HG03159 (cell line): ENCODE measurements at regions not wholly inside any gene's neighbourhood (a gene's known extent, or its start where the extent isn't known, plus 50 kb on each side); places are given as distances from the start of the nearest gene placed in this dataset.

Source experiments
- ATAC-seq: cut with Tn5 transposase; IDR thresholded peaks from one replicate; pipeline ENCODE4 v1.9.1; 2021; ENCODE audit warnings: mild to moderate bottlenecking, moderate library complexity; ENCODE audit not compliant: unreplicated experiment

DNA sequence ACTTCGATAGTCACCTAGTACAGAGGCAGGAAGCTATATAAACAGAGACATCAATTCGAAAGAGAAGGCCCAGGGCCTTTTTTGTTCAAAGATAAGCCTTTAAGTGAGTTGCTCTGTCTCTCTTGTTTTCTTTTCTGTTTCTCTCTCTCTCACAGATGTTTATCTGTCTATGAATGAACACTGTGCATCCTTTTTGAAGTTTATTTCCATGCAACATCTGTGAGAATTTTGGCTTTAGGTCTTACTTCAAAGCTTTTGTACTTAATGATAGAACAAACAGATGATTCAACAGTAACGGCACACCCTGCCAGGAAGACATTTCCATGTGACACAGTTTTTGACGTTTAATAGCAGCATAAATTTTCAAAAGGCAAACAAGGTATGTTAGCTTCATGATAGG is 1413.1 kb upstream of the CDH6 start:
- ATAC-seq, result no peak

DNA sequence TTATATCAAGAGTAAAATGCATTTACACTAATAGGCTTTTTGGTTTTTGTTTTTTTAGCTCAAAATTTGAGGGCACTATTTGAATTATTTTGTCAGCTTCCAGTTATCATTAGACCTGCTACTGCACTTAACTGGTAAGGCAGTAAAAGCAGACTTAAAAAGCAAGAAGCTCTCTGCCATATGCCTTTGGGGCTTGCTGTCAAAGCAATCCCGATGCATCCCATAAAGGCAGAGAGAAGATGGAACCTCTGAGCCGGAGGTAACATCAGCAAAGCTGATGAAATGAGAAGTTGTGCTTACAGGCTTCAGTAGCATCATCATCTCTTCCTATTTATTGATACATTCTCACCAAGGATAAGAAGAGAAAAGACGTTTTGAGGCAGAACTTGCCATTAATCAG is 1414.3 kb upstream of the CDH6 start:
- no peak for ATAC-seq

DNA sequence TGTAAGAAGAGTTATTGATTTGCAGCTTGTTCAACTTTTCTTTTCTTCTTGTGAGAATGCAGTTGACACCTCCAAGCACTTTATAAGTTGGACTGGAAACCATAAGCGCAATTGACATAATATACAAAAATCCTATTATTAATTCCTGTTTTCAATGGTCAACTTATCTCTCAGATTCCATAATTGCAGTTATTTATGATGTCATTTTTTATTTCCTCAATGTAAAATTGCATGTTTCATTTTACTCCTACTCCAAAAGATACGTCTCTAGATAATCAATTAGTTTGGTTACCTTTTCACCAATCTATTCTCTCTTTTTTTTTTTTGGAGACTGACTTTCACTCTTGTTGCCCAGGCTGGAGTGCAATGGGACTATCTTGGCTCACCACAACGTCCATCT is 1416.1 kb upstream of the CDH6 start:
- no peak for ATAC-seq

DNA sequence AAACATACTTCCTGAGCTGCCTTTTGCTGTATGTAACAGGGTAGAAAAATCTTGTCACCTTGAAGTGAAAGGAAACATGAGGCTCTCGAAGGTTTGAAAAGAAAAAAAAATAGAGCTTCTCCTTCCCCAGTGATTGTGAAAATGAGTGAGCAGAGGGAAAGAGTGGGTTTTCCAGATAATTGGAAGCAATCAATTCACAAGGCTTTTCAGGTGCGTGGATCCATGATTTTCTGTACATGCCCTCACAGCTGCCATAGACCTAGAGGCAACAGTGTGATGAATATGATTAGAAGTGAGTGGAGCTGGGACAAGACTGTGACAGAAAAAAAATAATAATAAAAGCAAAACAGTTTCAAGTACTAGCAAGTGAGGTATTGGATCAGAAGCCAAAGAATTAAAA is 1422.5 kb upstream of the CDH6 start:
- ATAC-seq, result no peak

DNA sequence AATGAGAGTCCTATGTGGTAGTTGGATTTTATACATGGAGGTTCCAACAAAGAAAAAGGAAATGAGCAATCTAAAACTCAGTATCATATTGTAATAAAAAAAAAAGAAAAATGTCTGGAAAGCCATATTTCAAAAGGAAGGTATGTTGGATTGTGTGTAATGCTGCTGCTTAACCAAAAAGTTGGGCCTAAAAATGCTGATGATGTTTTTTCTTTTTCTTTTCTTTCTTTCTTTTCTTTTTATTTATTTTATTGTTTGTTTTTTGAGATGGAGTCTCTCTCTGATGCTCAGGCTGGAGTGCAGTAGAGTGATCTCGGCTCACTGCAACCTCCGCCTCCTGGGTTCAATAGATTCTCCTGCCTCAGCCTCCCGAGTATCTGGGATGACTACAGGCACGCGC is 1424.0 kb upstream of the CDH6 start:
- no peak for ATAC-seq

GRCh38 chr5:29758986-29759421 is 1434.5 kb upstream of the CDH6 start:
- no peak for ATAC-seq

DNA sequence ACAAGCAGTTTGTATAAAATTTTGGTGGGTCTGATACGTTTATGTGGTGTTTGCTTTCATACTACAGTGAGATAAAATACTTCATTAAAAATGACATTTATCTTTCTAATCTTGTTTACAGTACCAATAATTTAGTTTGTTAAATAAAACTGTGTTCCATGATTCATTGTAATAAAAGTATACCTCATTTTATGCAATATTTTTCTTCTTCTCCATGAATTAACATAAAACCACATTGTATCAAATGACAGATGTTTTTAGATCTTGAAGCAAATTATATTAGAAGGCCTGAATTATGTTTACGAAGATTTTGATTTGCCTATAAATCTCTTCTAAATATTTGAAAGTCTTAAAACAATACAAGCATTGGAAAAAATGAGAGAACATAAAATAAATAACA is 1443.0 kb upstream of the CDH6 start:
- no peak for ATAC-seq

GRCh38 chr5:29744618-29745017 is 1448.9 kb upstream of the CDH6 start:
- ATAC-seq, result no peak

- no peak for ATAC-seq
These were observed 1472.5 kb upstream of the CDH6 start for GRCh38 chr5:29720954-29721353.

DNA sequence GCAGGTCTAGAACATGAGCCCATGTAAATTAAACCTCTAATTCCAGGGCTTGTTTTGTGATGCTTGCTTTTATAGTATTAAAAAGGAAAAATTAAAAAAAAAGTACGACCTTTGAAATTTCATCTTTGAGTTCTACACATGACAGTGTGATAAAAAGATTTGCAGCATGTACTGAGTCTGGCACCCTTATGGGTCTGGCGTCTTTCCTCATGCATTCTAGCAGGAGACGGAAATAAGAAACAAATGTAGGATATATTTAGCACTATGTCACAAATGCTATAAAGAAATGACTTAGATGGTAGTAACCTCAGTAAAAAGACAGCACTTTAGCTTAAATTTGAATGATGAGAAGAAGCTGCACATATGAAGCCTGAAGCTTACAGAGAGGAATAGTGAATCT is 1474.3 kb upstream of the CDH6 start:
- ATAC-seq, result no peak

GRCh38 chr5:29715167-29715566 is 1478.3 kb upstream of the CDH6 start:
- ATAC-seq, result no peak

DNA sequence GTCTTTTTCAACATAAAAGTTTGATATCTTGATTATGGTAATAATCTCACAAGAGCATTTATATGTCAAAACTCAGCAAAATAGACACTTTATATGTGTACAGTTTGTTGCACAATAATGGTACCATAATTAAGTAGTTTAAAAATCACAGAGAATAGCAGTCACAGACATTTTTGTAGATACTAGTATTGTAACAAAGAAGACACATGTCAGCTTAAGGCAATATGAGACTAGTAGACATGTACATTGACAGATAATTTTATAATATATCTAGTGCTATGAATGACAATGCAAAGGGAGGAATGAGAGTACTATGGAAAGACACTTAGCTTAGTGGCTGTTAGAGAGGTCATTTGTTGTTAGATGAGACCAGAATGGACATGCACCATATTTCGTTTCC is 1490.6 kb upstream of the CDH6 start:
- no peak for ATAC-seq

- no peak for ATAC-seq
These were observed 1491.9 kb upstream of the CDH6 start for GRCh38 chr5:29701600-29701999.

DNA sequence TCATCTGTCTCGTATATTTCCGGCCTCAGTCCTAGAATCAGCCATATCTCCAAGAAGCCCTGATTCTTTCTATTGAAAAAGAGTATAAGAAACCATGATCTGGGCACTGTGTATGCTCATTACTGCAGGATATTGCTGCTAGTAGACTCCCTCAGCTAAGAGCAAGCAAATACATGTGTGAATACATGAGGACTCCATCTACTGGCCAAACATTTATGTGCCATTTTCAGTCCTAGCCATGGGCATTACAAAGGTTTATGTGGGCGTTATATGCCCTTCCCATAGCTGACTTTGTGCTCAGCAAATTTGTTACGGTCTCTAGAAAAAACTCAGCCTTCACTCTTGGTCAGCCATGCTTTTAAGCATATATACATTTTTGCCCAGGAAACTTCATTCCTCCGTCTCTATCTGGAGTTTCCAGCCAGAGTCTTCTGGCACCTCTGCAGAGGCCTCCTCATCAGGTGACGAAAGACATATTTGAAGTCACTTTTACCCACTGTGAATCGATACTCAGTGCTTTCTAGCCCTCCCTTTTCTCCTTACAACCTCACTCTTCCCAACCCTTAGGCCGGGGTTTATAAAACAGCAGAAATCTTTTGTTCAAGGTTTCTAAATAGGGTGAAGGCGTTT is 1495.6 kb upstream of the CDH6 start:
- ATAC-seq, result no peak

GRCh38 chr5:29697278-29697677 is 1496.2 kb upstream of the CDH6 start:
- ATAC-seq, result no peak

DNA sequence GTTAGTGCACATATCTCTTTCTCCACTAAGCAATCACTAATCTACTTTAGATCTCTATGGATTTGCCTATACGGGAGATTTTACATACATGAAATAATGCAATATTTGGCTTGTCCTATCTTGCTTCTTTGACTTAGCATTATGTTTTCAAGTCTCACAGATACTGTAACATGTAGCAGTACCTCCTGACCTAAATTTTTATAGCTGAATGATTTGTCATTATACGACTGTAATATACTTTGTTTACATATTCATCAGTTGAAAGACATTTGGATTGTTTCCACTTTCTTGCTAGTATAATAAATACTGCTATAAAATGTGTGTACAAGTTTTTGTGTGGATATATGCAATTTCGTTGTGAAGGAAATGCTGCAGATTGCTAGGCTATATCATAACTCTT is 1520.8 kb upstream of the CDH6 start:
- no peak for ATAC-seq

- no peak for ATAC-seq
These were observed 1530.6 kb upstream of the CDH6 start for GRCh38 chr5:29662876-29663275.

DNA sequence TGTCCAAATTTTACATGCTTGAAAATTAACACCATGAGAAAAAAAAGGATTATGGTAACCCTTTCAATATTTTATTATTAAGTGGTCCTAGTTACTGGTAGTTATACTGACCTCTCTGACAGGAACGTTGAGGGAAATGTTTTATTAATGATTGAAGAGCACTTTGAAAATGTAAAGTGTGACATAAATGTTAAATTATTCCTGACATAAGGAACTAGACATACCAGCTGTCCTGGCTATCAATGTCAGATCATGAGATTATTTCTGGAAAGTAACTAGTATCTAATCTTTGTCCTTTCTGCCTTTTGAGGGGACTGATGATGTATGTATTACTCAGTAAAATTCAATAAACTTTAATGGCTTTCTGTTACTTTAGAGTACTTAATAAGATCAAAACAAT is 1538.5 kb upstream of the CDH6 start:
- no peak for ATAC-seq

DNA sequence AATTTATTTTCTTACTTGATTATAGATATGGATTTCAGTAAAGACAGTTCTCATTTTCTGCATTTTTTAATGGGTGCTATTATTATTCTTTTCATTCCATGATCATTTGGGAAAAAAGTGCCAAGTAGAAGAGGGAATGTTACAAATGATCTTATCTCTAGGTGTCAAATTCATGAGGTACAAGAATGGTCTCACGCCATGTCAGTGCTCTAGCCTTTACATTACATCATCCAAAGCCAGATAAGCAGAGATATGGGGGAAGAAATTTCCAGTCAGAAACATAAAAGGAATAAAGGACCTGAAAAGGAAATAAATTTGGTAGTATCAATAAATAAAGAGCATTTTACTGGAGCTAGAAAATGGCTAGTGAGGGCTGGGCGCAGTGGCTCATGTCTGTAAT is 1544.2 kb upstream of the CDH6 start:
- ATAC-seq, result no peak

DNA sequence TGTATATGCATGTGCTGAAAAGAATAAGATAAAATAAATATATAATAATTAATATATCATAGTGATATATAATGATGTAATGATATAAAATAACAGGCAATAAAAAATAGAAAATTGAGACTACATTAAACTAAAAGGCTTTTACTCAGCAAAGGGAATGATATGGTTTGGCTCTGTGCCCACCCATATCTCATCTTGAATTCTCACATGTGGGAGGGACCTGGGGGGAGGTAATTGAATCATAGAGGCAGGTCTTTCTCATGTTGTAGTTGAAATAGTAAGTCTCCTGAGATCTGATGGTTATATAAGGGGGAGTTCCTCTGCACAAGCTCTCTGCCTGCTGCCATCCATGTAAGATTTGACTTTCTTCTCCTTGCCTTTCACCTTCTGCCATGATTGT is 1550.9 kb upstream of the CDH6 start:
- ATAC-seq, result no peak

DNA sequence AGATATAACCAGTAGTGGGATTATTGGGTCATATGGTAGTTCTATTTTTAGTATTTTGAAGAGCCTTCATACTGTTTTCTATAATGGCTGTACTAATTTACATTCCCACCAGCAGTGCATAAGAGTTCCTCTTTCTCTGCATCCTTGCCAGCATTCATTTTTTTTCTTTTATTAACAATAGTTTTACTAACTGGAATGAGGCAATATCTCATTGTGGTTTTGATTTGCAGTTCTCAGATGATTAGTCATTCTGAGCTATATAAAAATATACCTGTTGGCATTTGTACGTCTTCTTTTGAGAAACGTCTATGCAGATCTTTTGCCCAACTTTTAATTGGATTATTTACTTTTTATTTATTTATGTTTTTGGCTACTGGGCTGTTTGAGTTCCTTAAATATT is 1579.3 kb upstream of the CDH6 start:
- ATAC-seq, result no peak

DNA sequence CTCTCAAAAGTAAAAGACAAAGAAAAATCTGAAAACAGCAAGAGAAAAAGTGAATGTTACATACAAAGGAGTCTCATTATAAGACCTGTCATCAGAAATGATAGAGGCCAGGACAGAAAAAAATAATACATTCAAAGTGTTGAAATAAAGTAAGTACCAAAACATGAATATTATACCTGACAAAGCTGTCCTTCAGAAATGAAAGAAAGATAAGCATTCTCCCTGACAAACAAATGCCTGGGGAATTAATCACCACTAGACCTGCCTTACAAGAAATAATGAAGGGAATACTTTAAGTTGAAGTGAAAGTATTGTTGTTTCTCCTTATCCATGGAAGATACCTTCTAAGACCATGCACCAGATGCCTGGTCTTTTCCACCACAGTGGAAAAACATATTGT is 1605.2 kb upstream of the CDH6 start:
- ATAC-seq, result no peak

DNA sequence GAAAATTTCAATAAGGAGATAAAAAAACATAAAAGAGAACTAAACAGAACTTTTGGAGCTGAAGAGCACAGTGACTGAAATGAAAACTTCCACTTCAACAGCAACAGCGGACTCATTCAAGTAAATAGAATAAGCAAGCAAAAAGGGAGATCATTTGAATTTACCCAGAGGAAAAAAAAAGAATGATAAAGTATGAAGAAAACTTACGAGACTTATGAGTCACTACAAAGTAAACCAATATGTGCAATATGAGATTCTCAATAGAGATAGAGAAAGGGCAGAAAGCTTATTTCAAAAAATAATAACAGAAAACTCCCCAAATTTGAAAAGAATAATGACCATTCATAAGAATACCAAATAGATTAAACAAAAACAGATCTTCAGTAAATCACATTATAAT is 1605.7 kb upstream of the CDH6 start:
- no peak for ATAC-seq

DNA sequence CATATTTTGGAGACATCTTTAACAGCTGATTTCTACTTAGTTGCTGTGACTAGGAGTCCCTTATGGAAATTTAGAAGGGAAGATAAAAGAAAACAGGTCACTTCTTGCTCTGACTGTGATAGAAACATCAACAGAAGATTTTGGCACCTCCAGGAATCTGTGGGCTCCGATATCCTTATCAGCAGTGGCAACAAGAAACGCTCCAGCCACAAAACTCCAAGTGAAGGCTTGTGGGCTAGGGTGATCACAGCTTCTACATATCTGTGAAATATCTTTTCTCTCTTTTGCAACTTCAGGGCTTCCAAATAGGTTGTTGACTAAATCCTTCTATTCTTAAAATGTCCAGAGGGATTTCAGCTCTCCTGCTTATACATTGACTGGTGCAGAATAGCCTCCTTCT is 1625.5 kb upstream of the CDH6 start:
- no peak for ATAC-seq
